ENCODE measurements at regions not wholly inside any gene's neighbourhood (a gene's known extent, or its start where the extent isn't known, plus 50 kb on each side); places are given as distances from the start of the nearest gene placed in this dataset.

GRCh38 chr13:61831026-61831425, 415.4 kb upstream of the PCDH20 start:
- DNase-seq, result no peak

DNA sequence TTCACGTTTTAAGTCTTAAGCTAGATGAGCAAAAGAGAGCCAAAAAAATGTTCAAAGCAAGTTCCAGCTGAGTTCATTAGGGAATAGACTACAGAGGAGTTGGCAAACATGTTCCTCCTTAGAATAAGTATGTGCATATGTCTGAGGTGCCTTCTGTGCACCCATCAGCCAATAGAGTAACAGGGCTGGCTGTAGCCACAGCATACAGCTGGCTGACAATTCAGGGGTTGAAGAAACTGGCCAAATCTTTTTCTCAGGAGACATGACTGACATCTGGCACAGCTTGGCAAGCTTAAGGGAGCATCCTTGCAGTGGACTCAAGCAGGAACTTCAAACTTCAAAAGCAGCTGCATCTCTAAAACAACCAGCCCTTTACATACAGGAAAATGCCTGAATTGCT, 414.8 kb upstream of the PCDH20 start:
- DNase-seq, result no peak

GRCh38 chr13:61824168-61824567, 408.5 kb upstream of the PCDH20 start:
- no peak for DNase-seq

- DNase-seq, result no peak
Observed at GRCh38 chr13:61812286-61812685, 396.6 kb upstream of the PCDH20 start.

GRCh38 chr13:61810065-61810464, 394.4 kb upstream of the PCDH20 start:
- DNase-seq, result no peak

DNA sequence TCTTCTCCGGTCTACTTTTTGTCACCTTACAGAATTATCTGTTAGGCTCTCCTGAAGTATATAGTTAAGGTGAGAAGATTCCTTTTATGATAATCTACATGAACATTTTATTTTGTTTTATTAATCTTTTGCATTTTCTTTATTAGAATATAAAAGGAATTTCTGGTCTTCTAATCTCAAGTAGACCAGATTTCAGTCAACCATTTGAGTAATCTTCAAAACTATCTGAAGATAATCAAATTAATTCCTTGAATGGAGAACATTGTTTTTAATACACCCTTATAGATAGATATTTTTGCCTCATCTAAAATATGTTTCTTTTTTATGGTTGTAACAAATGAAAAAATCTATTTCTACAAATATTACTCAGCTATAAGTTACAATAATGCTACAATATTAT, 381.7 kb upstream of the PCDH20 start:
- DNase-seq, result no peak

- DNase-seq, result no peak
Observed at GRCh38 chr13:61795580-61795979, 379.9 kb upstream of the PCDH20 start.

GRCh38 chr13:61779456-61779855, 363.8 kb upstream of the PCDH20 start:
- DNase-seq, result no peak

DNA sequence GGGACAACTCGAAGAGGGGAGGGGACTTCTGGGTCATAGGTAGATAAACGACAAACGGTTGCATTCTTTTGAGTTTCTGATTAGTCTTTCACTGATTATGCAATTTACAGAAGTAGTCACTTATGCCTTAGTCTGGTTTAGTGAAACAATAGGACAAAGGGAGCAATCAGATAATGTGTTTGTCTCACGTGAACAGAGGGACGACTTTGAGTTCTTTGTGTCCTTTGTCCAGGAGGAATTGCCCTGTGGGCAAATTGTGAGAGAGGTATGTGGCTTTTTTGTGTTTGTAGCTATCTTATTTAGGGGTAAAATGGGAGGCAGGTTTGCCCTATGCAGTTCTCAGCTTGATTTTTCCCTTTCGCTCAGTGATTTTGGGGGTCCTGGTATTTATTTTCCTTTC, 362.9 kb upstream of the PCDH20 start:
- no peak for DNase-seq

DNA sequence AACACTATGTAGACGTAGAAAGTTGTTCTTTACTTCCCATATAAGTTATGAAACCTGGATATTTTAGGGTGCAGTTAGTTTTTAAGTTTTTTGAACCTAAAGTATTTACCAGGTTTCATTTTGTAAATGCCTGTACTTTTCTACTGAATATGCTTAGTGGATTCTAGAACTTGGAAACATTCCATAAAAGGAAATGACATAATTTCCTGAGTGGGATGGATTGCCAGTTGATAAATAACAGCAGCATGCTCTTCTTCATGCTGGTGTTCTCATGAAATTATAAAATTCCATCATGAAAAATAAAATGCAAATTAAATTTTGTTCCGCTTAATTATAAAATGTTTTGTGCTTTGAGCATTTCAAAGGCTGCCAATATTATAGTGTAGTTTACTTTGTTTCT, 362.2 kb upstream of the PCDH20 start:
- no peak for DNase-seq

DNA sequence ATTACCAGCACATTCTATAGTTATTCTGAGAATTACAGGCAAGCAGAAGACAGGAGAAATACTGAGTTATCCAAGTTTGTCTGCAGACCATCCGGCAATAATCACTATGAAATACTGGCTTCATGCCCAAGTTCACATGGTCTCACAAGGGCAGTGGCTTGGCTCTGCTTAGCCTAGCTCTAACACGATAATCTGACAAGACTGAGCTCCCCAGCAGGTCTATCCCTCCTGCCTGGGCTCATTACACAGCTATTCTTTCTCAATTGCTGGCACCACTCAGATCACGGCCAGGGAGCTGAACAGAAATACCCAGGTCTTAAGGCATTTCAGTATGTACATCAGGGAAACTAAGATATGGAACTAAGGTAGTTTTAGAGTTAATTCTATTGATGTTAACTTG, 361.6 kb upstream of the PCDH20 start:
- no peak for DNase-seq

DNA sequence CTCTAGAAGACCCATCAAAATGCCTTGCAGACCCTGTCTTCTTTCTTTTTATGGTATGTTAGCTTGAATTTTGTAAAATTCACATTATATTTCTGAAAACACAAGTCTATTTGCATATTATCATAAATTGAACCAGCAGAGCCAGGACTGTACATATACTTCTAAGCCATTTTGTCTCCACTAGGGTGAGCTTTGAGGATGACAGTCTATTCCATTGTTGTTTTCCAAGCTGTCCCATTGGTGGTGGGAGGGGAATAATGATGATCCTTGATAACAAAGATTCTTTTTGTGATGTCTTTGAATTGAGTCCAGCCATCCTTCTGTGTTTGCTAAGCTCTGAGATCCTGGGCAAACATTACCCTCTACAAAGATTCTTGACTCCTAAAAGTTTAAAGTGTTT, 359.3 kb upstream of the PCDH20 start:
- DNase-seq, result no peak

- DNase-seq, result no peak
Observed at GRCh38 chr13:61770681-61771080, 355.0 kb upstream of the PCDH20 start.

- no peak for DNase-seq
Observed at GRCh38 chr13:61768175-61768574, 352.5 kb upstream of the PCDH20 start.

DNA sequence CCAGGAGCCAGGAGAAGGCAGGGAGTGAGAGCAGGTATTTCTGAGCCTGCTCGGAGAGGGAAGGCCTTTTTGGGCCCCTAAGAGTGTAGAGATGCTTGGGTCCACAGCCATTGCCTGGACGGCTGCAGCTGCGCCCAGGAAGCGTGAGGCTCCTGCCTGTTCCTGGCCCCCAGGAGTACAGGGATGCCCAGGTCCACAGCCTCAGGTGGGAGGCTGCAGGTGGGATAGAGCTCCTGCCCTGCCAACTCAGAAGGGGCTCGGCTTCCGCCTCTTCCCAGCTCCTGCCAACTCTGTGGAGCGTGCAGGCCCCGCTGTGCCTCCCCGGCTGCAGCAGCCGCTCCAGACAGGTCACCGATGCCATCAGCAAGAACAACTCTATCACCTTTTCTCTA, 351.0 kb upstream of the PCDH20 start:
- no peak for DNase-seq

DNA sequence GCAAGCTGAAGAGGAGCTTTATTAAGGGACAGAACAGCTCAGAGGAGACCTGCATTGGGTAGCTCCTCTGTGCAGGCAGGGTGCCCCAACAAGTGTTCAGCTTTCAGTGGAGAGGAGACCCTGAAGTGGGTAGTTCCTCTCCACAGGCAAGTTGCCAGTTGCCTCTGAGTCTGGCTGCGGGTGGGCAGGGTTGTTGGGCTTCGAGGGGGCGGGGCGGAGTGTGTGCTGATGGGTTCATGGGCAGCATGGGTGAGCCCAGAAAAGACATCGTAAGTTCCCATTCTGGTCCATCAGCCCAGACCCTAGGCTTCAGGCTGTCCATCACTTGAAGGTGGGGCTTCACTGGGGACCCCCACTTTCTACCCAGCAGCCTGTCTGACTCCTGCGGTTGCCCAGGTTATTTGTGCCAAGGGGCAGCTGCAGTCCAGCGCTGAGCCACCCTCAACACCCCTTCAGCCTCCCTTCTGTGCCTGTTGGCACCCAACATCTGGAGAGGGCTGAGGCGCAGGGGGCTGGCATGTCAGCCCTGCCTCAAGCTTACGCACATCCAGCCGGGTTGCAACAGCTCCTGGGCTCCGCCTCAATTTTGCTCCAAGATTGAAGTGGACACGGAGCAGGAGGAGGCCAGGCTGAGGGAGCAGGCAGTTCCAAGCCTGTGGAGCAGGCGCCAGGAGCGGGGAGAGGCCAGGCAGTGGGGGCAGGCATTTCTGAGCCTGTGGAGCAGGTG, 350.5 kb upstream of the PCDH20 start:
- no peak for DNase-seq

DNA sequence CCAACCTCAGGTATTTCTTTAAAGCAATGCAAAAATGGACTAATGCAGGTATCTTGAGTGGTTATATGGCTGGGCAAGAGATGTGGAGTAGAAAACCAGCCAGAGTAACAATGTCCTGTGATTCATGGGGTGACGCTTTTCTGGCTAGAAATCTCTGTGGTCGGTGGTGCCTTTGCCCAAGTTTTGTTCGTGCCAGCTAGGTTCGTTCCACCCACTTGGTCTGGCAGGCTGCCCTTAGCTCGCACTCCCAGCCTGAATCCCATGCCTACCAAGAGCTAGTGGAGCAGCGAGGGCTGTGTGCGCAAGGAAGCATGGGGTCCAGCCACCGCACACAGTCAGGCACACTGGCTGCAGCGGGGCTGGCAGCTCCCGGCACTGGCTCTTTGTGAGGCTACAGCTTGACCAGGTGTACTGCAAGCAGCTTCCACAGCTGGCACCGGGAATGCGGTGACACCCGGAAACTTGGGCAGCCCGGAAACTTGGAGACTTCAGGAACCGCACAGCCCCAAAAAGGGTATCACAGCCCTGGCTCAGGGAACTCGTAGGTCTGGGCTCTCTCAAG, 349.6 kb upstream of the PCDH20 start:
- DNase-seq, result no peak

GRCh38 chr13:61761690-61762089, 346.0 kb upstream of the PCDH20 start:
- DNase-seq, result no peak

DNA sequence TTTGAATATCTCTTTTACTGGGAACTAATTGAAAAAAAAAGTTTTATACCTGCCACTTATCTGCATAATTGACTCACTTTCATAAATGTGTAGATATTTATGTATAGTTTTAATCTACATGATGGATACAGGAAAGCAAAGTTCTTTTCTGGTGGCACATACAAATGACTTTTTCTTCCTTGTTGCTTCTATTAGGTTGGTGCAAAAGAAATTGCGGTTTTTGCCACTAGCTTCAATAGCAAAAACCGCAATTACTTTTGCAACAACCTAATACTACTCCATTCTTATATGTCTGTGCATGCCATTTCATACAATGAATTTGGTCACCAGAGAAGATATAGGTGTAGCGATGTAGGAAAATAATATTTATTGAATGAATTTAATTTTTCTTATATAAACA, 344.5 kb upstream of the PCDH20 start:
- DNase-seq, result no peak

- DNase-seq, result no peak
Observed at GRCh38 chr13:61756031-61756430, 340.4 kb upstream of the PCDH20 start.

- DNase-seq, result no peak
Observed at GRCh38 chr13:61751039-61751438, 335.4 kb upstream of the PCDH20 start.

- DNase-seq, result no peak
Observed at GRCh38 chr13:61738236-61738750, 322.6 kb upstream of the PCDH20 start.

DNA sequence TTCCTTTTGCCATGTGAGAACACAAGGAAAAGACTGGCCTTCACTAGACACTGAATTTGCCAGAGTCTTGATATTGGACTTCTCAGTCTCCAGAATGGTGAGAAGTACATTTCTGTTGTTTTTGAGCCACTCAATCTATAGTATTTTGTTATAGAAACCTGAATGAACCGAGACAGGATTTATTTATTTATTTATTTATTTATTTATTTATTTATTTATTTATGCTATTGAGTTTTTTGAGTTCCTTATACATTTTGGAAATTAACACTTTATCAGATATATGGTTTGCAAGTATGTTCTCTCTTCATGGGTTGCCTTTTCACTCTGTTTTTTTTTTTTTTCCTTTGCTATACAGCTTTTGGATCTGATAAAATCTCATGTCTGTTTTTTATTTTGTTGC, 319.0 kb upstream of the PCDH20 start:
- no peak for DNase-seq

DNA sequence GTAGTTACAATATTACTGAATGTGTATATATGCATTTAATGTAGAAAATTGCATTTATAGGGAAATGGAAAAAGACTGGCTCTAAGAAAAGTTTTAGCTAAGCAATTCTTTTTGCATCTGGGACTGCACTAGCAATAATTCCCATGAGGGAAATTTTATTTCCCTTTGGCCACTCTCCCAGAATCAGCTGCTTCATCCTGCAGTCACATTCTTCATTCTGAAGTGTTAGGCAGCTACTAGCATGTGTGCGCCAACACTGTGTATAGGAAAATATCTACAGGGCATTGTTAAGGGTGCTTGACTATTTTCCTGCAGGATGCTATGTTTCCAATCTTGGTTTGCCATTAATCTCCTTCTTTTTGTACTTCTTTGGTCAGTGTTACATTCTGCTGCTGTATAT, 312.8 kb upstream of the PCDH20 start:
- no peak for DNase-seq

DNA sequence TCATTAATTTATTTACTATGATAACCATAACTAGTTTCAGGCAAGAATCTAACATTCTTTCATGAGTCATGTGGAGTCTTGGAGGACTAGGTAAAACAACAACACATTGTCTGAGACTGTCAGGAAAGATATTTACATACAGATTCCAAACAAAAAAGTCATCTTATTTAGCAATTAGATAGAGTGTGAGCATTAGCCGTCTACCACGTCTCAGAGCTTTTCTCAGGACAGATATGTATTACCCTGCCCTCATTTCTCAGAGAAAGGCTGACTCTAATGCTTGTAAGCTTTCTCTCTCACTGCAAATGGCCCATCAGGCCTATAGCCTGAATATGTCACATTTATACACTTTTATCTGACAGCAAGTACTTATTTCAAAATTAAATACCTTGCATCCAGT, 312.1 kb upstream of the PCDH20 start:
- DNase-seq, result no peak
